Transverse colon (tissue), 3 donors: ENCODE measurements at regions not wholly inside any gene's neighbourhood (a gene's known extent, or its start where the extent isn't known, plus 50 kb on each side); places are given as distances from the start of the nearest gene placed in this dataset.

ENCODE experiments used
- CTCF ChIP-seq, 5 experiments: fragments of 200-600 bp in 3 of 5; fragments of 450-650 bp in 2 of 5; sonication (generic) in 3 of 5; IDR thresholded peaks; 1 replicate in 2 of 5; 2 replicates in 3 of 5; pipeline ENCODE4 v1.5.1; 2016 to 2017; ENCODE audit warnings: antibody characterized with exemption in 5 of 5, inconsistent platforms in 3 of 5, mild to moderate bottlenecking in 2 of 5, moderate library complexity in 1 of 5
- EP300 ChIP-seq: sonication (generic); formaldehyde crosslinking; IDR thresholded peaks from one replicate; pipeline ENCODE4 v1.6.1; 2017; ENCODE audit warnings: antibody characterized with exemption, low read depth
- POLR2A ChIP-seq: fragments of 450-650 bp; IDR thresholded peaks from one replicate; pipeline ENCODE4 v1.6.1; 2016; ENCODE audit warnings: antibody characterized with exemption, mild to moderate bottlenecking, moderate library complexity

- TF ChIP-seq CTCF (IDR thresholded peaks at IDR 0.05), result no peak
- no peak for TF ChIP-seq POLR2A
- TF ChIP-seq EP300, result no peak
Measured at GRCh38 chr11:100536979-100537378, 150.1 kb upstream of the ARHGAP42 start.
